Spleen (tissue), 7 donors: ENCODE measurements at regions not wholly inside any gene's neighbourhood (a gene's known extent, or its start where the extent isn't known, plus 50 kb on each side); places are given as distances from the start of the nearest gene placed in this dataset.

Experiments
- CTCF ChIP-seq, 11 experiments: fragments of 200-600 bp in 7 of 11; fragments of 450-650 bp in 4 of 11; sonication (generic) in 4 of 11; IDR thresholded peaks in 8 of 11; conservative IDR thresholded peaks in 3 of 11; 1 replicate in 7 of 11; 2 replicates in 4 of 11; pipeline versions ENCODE4 v1.4.0 to v1.8.0; 2016 to 2021; ENCODE audit warnings: antibody characterized with exemption in 11 of 11, inconsistent platforms in 4 of 11, mild to moderate bottlenecking in 1 of 11
- POLR2AphosphoS5 ChIP-seq, 3 donors: sonication (generic); formaldehyde crosslinking; IDR thresholded peaks; one replicate each; pipeline ENCODE4 v1.5.1; 2017; ENCODE audit warnings: antibody characterized with exemption in 3 of 3
- donor health status: DM: no; HTN: no; CAD: no; lungs with moderate emphysema.
- donor health status: DM: no; HTN: no; CAD: no.
- donor health status: DM: no; HTN: no; CAD: no.

DNA sequence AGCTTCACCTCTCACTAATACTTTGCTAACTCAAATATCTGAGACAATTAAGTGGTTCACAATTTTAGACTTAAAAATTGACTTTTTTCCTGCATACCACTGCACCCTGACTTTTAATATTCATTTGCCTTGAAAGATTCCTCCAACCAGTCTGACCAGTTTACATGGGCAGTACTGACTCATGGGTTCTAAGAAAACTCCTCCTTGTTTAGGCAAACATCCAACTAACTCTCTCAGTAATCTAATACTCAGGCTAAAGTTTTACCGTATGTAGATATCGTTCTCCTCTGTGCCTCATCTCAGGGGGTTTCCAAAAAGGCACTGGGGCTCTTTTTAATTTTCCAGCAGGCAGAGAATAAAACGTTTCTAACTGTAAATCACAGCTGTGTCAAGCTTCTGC is 422.8 kb downstream of the KDM5D start:
- TF ChIP-seq CTCF (IDR thresholded peaks at IDR 0.05 in 8 of 11, conservative IDR thresholded peaks at IDR 0.05 in 3 of 11) (no peak), POLR2AphosphoS5 (IDR thresholded peaks at IDR 0.05) (no peak)
